Breast epithelium (tissue), 4 donors: ENCODE measurements at regions not wholly inside any gene's neighbourhood (a gene's known extent, or its start where the extent isn't known, plus 50 kb on each side); places are given as distances from the start of the nearest gene placed in this dataset.

Experiments used
- DNase-seq, 2 donors: peaks; one replicate each; pipeline ENCODE4 v3.0.0-alpha.2; 2019; ENCODE audit warnings: low spot score in 2 of 2
- H3K27ac ChIP-seq, 2 donors: fragments of 200-600 bp; sonication (generic) in 1 of 2; one replicate each; pipeline ENCODE4 v1.5.1; 2016 to 2019; ENCODE audit warnings: mild to moderate bottlenecking in 1 of 2
- H3K27me3 ChIP-seq, 2 donors: fragments of 200-600 bp; sonication (generic) in 1 of 2; one replicate each; pipeline versions ENCODE4 v1.5.1 to v1.6.0; 2017 to 2019; ENCODE audit warnings: control low read depth in 1 of 2, mild to moderate bottlenecking in 1 of 2
- H3K36me3 ChIP-seq: fragments of 200-600 bp; one replicate; pipeline ENCODE4 v1.5.1; 2019
- H3K4me1 ChIP-seq, 2 donors: fragments of 200-600 bp; sonication (generic); one replicate each; pipeline ENCODE4 v1.5.1; 2016 to 2019; ENCODE audit warnings: control low read depth in 1 of 2
- H3K4me3 ChIP-seq, 3 donors: fragments of 200-600 bp; sonication (generic); 1 replicate in 2 of 3; 2 replicates in 1 of 3; pipeline ENCODE4 v1.5.1; 2016 to 2019; ENCODE audit warnings: mild to moderate bottlenecking in 3 of 3, moderate library complexity in 2 of 3
- H3K9me3 ChIP-seq, 2 donors: fragments of 200-600 bp; sonication (generic) in 1 of 2; one replicate each; pipeline ENCODE4 v1.5.1; 2016 to 2019; ENCODE audit warnings: control low read depth in 1 of 2
- POLR2A ChIP-seq: fragments of 450-650 bp; IDR thresholded peaks from one replicate; pipeline ENCODE4 v1.6.1; 2016; ENCODE audit warnings: antibody characterized with exemption, mild to moderate bottlenecking, moderate library complexity
- POLR2AphosphoS5 ChIP-seq, 3 donors: sonication (generic); formaldehyde crosslinking; IDR thresholded peaks; one replicate each; pipeline ENCODE4 v1.6.1; 2017; ENCODE audit warnings: antibody characterized with exemption in 3 of 3
- intact Hi-C: fragments of 100-400 bp; cut with DNase I; formaldehyde crosslinking; loops from one replicate; pipeline ENCODE4 v1.15.1; 2023; ENCODE audit warnings: low total_unique reads
- TF ChIP-seq, protein P1 (sequence below), 3 donors: fragments of 450-650 bp; IDR thresholded peaks; one replicate each; pipeline ENCODE4 v1.5.1; 2016 to 2017; ENCODE audit warnings: antibody characterized with exemption in 3 of 3, mild to moderate bottlenecking in 3 of 3, moderate library complexity in 3 of 3

DNA sequence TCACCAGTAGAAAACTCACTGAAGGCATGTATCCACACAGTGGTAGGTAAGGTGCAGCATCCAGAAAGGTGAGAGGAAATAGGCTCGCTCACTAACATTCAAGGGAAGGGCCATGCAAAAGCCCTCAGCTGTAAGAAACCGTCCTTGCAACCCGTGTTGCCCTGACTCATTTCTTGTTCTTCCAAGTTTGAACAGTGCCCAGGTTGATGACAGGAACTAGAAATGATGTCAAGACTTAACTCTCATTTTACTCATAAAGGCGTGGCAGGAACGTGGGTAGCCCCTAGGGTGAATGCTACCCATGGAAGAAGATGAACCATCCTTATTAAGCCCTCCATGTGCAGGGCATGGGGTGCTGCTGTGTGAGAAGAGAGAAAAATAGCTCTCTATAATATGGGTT, 187.6 kb downstream of the CD83 start:
- Histone ChIP-seq H3K36me3 (no peaks in the 10 kb centered on the region), H3K9me3 (no peaks in the 10 kb centered on the region), H3K27me3 (no peaks in the 10 kb centered on the region), H3K4me3 (no peak overlapping the region), H3K4me1 (no peaks in the 10 kb centered on the region), H3K27ac (no peak overlapping the region)
- no peak for DNase-seq
- intact Hi-C loops = no loop called here
- TF ChIP-seq POLR2AphosphoS5 (IDR thresholded peaks at IDR 0.05) (no peak), POLR2A (no peak)
- TF ChIP-seq, protein P1, sequence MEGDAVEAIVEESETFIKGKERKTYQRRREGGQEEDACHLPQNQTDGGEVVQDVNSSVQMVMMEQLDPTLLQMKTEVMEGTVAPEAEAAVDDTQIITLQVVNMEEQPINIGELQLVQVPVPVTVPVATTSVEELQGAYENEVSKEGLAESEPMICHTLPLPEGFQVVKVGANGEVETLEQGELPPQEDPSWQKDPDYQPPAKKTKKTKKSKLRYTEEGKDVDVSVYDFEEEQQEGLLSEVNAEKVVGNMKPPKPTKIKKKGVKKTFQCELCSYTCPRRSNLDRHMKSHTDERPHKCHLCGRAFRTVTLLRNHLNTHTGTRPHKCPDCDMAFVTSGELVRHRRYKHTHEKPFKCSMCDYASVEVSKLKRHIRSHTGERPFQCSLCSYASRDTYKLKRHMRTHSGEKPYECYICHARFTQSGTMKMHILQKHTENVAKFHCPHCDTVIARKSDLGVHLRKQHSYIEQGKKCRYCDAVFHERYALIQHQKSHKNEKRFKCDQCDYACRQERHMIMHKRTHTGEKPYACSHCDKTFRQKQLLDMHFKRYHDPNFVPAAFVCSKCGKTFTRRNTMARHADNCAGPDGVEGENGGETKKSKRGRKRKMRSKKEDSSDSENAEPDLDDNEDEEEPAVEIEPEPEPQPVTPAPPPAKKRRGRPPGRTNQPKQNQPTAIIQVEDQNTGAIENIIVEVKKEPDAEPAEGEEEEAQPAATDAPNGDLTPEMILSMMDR (IDR thresholded peaks at IDR 0.05) = no peak

DNA sequence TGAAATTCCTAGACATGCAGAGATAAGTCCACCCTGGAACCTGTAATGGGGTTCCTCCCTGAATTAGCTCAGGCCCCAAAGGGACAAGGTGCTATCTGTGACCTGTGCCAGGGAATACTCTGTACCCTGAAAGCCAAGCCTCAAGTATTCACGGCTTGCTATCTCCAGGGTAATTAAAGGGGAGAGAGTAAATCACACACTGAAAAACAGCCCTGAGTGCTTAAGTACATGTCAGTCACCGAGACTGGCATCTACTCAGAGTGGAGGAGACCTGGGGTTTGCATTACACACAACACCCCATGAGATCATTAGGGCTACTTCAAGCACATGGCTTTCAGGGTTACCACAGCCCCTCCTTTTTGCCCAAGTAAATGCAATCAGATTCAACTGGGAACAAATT, 188.1 kb downstream of the CD83 start:
- no peak overlapping the region for H3K27ac ChIP-seq
- H3K36me3 ChIP-seq = no peaks in the 10 kb centered on the region
- no peaks in the 10 kb centered on the region for H3K27me3 ChIP-seq
- no peaks in the 10 kb centered on the region for H3K4me1 ChIP-seq
- intact Hi-C loops = no loop called here
- no peak overlapping the region for H3K4me3 ChIP-seq
- no peak for DNase-seq
- TF ChIP-seq POLR2AphosphoS5 (IDR thresholded peaks at IDR 0.05) (no peak), POLR2A (no peak)
- TF ChIP-seq, protein P1 (IDR thresholded peaks at IDR 0.05) = no peak
- H3K9me3 ChIP-seq = no peaks in the 10 kb centered on the region

DNA sequence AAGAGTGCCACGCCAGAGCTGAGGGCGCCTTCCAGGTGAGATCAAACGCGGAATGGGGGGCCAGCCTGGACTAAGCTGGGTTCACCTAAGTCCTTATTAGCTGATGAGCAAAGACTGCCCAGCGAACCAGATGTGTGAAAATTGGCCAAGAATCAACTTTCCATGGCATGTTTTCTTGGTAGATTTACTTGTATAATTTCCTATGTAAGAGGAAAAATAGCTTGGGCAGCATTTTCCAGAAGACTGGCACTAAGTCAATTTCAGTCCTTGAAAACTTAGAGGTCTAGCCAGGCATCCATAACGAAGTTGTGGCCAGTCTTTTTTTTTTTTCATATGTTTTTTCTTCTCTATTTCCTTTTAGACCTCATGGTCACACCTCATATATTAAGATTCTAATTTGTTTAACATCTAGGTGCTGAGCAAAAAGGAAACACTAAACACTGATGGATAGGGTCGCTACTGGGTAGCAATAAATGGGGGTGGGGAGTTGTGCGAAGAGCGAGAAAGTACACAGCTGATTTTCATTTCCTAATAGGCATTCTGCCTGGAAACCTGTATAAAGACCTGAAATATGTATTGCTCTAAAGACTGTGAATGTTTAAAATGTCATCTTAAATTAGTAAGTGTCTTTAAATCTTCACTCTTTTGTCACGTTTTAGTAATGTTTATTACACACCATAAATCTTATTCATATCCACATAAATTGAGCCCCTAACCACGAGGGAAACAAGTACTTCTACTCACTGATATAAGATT, 188.8 kb downstream of the CD83 start:
- DNase-seq = no peak
- Histone ChIP-seq H3K4me1 (no peaks in the 10 kb centered on the region), H3K4me3 (no peak overlapping the region), H3K27ac (no peak overlapping the region), H3K36me3 (no peaks in the 10 kb centered on the region), H3K9me3 (no peaks in the 10 kb centered on the region), H3K27me3 (no peaks in the 10 kb centered on the region)
- TF ChIP-seq, protein P1 (IDR thresholded peaks at IDR 0.05) = no peak
- TF ChIP-seq POLR2AphosphoS5 (IDR thresholded peaks at IDR 0.05) (no peak), POLR2A (no peak)
- intact Hi-C loops = no loop called here

DNA sequence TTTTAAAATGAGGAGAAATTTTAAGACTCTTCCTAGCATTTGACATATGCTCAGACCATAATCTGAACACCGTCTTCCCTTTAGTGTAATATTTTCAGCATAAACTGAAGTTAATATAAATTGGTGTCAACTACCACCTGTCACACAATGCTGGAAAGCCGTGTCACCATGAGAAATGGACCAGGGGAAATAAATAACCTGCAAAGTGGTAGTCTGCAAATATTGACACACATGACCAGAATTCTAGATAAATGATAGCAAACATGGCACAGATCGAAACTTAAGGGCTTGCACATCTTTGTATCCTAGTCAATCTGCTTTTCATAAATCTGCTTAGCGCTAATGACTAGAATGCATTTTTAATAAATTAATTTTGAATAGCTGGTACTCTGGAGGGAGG, 191.9 kb downstream of the CD83 start:
- no peak for TF ChIP-seq POLR2A
- TF ChIP-seq POLR2AphosphoS5 (IDR thresholded peaks at IDR 0.05) = no peak
- TF ChIP-seq, protein P1 (IDR thresholded peaks at IDR 0.05) = no peak
- Histone ChIP-seq H3K4me3 (no peak overlapping the region), H3K36me3 (no peaks in the 10 kb centered on the region), H3K4me1 (no peaks in the 10 kb centered on the region), H3K9me3 (no peaks in the 10 kb centered on the region), H3K27me3 (no peaks in the 10 kb centered on the region), H3K27ac (no peak overlapping the region)
- intact Hi-C loops = no loop called here
- no peak for DNase-seq

DNA sequence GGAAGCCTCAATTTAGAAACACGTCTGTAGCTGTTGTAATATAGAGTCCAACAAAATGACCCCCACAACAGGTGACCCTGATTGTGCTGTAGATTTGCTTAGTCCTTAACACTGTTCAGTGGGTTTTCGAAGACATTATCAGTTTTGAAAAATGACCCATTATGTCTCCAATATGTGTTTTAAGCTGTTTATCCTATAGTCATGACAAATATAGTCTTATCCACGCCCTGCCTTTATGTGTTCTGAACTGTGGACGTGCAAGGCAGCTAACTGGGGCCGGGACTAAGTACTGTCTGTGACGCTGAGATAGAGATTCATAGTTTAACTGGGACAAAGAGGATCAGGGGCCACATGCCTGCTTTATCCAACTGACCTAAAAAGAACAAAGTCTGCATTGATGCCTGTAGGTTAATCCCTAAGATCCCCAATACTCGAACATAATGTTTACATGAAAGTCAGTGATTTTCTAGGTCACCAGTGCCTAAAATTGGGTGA, 192.4 kb downstream of the CD83 start:
- Histone ChIP-seq H3K27ac (no peak overlapping the region), H3K36me3 (no peaks in the 10 kb centered on the region), H3K4me3 (no peak overlapping the region), H3K27me3 (no peaks in the 10 kb centered on the region), H3K4me1 (no peaks in the 10 kb centered on the region), H3K9me3 (no peaks in the 10 kb centered on the region)
- TF ChIP-seq, protein P1 (IDR thresholded peaks at IDR 0.05) = no peak
- TF ChIP-seq POLR2A (no peak), POLR2AphosphoS5 (IDR thresholded peaks at IDR 0.05) (no peak)
- intact Hi-C loops = no loop called here
- DNase-seq = no peak
